ENCODE measurements at regions not wholly inside any gene's neighbourhood (a gene's known extent, or its start where the extent isn't known, plus 50 kb on each side); places are given as distances from the start of the nearest gene placed in this dataset.

GRCh38 chr17:79220713-79221291, 146.2 kb downstream of the ENGASE start:
- TF ChIP-seq CTCF (IDR thresholded peaks at IDR 0.05) (no peak), POLR2A (IDR thresholded peaks at IDR 0.05) (no peak)
